GM18502 (cell line): ENCODE measurements at regions not wholly inside any gene's neighbourhood (a gene's known extent, or its start where the extent isn't known, plus 50 kb on each side); places are given as distances from the start of the nearest gene placed in this dataset.

Experiments used
- ATAC-seq: cut with Tn5 transposase; IDR thresholded peaks from one replicate; pipeline ENCODE4 v1.9.1; 2021; ENCODE audit warnings: mild to moderate bottlenecking; ENCODE audit not compliant: unreplicated experiment, poor library complexity

DNA sequence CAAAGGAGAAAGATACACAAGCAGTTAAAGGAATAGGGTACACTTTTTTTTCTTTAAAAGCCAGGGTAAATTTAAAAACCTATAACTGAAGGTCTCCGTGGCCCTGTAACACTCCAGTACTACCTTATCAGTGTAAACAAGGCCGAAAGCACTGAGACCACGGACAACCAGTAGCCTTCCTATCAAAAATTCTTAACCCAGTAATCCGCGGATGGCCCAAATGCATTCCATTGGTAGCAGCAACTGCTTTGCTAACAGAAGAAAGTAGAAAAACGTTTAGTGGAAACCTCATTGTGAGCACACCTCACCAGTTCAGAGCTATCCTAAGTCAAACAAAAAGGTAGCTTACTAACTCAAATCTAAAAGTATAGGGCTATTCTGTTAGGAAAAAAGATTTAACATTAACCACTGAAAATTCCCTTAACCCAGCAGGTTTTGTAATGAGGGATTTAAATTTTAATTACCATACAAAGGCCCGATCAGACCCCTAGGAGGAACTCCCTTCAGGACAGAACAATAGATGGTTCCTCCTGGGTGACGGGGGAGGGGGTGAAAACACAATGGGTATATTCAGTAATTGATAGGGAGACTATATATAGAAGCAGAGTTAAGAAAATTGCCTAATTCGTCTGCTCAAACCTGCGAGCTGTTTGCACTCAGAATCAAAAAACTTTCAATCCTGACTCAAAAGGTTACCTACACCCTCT is 50.8 kb upstream of the CWC22 start:
- ATAC-seq, result no peak
